ENCODE measurements at regions not wholly inside any gene's neighbourhood (a gene's known extent, or its start where the extent isn't known, plus 50 kb on each side); places are given as distances from the start of the nearest gene placed in this dataset.

GRCh38 chr6:120556491-120556890 is 777.8 kb downstream of the TBC1D32 start:
- H3K4me3 ChIP-seq (ENCODE audit: low read depth, low read length), result no peak overlapping the region
- ChIA-PET POLR2A (no interaction called here), CTCF (no interaction called here)
- no peak for DNase-seq (ENCODE audit: low read depth)
- TF ChIP-seq CTCF (IDR thresholded peaks at IDR 0.05; ENCODE audit: insufficient read depth, low read depth, low read length), result no peak
- H3K36me3 ChIP-seq (ENCODE audit: control insufficient read depth, insufficient read depth, low read length), result no peaks in the 10 kb centered on the region
- H3K27me3 ChIP-seq (ENCODE audit: control insufficient read depth, insufficient read depth, low read length), result no peaks in the 10 kb centered on the region

- POLR2A ChIA-PET, result no interaction called here
- TF ChIP-seq CTCF (IDR thresholded peaks at IDR 0.05; ENCODE audit: insufficient read depth, low read depth, low read length), result no peak
- DNase-seq (ENCODE audit: low read depth), result no peak
- Histone ChIP-seq H3K27me3 (ENCODE audit: control insufficient read depth, insufficient read depth, low read length) (no peaks in the 10 kb centered on the region), H3K36me3 (ENCODE audit: control insufficient read depth, insufficient read depth, low read length) (no peaks in the 10 kb centered on the region), H3K4me3 (ENCODE audit: low read depth, low read length) (no peak overlapping the region)
- CTCF ChIA-PET, result no interaction called here
These were observed 780.9 kb downstream of the TBC1D32 start for GRCh38 chr6:120553353-120553752.

GRCh38 chr6:120545353-120545752 is 788.9 kb downstream of the TBC1D32 start:
- ChIA-PET POLR2A (no interaction called here), CTCF (interaction anchor here (0.6 kb wide), 1 partner anchor 100 kb away, joined by 3 read pairs; no protein-coding TSS in a partner anchor)
- Histone ChIP-seq H3K27me3 (ENCODE audit: control insufficient read depth, insufficient read depth, low read length) (no peaks in the 10 kb centered on the region), H3K36me3 (ENCODE audit: control insufficient read depth, insufficient read depth, low read length) (no peaks in the 10 kb centered on the region), H3K4me3 (ENCODE audit: low read depth, low read length) (no peak overlapping the region)
- DNase-seq (ENCODE audit: low read depth), result no peak
- no peak for TF ChIP-seq CTCF (IDR thresholded peaks at IDR 0.05; ENCODE audit: insufficient read depth, low read depth, low read length)

- POLR2A ChIA-PET, result no interaction called here
- no peaks in the 10 kb centered on the region for H3K36me3 ChIP-seq (ENCODE audit: control insufficient read depth, insufficient read depth, low read length)
- CTCF ChIA-PET, result interaction anchor here (0.6 kb wide), 1 partner anchor 1409 kb away, joined by 3 read pairs; no protein-coding TSS in a partner anchor
- H3K27me3 ChIP-seq (ENCODE audit: control insufficient read depth, insufficient read depth, low read length), result no peaks in the 10 kb centered on the region
- no peak for TF ChIP-seq CTCF (IDR thresholded peaks at IDR 0.05; ENCODE audit: insufficient read depth, low read depth, low read length)
- no peak overlapping the region for H3K4me3 ChIP-seq (ENCODE audit: low read depth, low read length)
- no peak for DNase-seq (ENCODE audit: low read depth)
These were observed 799.3 kb downstream of the TBC1D32 start for GRCh38 chr6:120534954-120535353.

GRCh38 chr6:120526576-120526975 is 807.7 kb downstream of the TBC1D32 start:
- POLR2A ChIA-PET, result no interaction called here
- Histone ChIP-seq H3K4me3 (ENCODE audit: low read depth, low read length) (no peak overlapping the region), H3K27me3 (ENCODE audit: control insufficient read depth, insufficient read depth, low read length) (no peaks in the 10 kb centered on the region), H3K36me3 (ENCODE audit: control insufficient read depth, insufficient read depth, low read length) (no peaks in the 10 kb centered on the region)
- no peak for DNase-seq (ENCODE audit: low read depth)
- TF ChIP-seq CTCF (IDR thresholded peaks at IDR 0.05; ENCODE audit: insufficient read depth, low read depth, low read length), result no peak
- CTCF ChIA-PET, result no interaction called here
